ENCODE measurements at regions not wholly inside any gene's neighbourhood (a gene's known extent, or its start where the extent isn't known, plus 50 kb on each side); places are given as distances from the start of the nearest gene placed in this dataset.

DNA sequence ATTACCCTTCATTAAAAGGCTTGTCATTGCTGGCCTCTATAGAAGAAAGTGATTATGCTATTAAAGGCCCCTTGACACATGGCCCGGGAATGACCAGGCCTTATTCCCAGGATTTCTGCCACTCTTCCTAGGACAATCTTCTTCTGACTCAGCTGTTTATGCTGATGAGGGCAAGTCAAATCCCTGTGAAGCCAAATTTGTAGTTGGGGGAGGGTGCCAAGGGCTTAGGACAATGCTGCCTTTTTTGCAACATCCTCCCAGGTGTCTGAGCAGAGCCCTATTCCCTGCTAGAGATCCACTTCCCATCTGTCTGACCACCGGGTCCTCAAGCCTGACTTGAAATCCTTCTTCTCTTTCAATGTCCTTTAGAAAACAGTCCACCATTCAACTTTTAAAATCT is 230.7 kb upstream of the SRRM4 start:
- no peak for DNase-seq (ENCODE audit: low read depth)
- H3K4me3 ChIP-seq (ENCODE audit: low read length): no peak overlapping the region
- TF ChIP-seq, protein P1, sequence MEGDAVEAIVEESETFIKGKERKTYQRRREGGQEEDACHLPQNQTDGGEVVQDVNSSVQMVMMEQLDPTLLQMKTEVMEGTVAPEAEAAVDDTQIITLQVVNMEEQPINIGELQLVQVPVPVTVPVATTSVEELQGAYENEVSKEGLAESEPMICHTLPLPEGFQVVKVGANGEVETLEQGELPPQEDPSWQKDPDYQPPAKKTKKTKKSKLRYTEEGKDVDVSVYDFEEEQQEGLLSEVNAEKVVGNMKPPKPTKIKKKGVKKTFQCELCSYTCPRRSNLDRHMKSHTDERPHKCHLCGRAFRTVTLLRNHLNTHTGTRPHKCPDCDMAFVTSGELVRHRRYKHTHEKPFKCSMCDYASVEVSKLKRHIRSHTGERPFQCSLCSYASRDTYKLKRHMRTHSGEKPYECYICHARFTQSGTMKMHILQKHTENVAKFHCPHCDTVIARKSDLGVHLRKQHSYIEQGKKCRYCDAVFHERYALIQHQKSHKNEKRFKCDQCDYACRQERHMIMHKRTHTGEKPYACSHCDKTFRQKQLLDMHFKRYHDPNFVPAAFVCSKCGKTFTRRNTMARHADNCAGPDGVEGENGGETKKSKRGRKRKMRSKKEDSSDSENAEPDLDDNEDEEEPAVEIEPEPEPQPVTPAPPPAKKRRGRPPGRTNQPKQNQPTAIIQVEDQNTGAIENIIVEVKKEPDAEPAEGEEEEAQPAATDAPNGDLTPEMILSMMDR (conservative IDR thresholded peaks at IDR 0.05; ENCODE audit: low read length): no peak

DNA sequence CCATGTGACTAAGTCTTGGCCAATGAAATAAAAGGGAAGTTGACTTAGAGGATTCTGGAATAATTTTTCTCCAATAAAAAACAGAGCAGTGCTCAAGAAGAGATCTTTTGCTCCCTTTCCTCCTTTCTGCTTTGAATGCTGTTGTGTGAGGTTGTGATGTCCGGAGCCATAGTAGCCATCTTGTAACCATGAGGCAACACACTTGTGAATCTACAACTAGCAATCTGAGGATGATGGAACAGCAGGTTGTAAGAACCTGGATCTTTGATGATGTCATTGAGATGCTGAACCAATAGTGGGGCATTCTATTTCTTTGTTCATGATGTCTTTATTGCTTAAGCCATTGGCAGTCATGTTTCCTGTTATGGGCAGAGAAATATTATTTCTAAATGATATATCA is 230.0 kb upstream of the SRRM4 start:
- TF ChIP-seq, protein P1 (conservative IDR thresholded peaks at IDR 0.05; ENCODE audit: low read length): no peak
- no peak overlapping the region for H3K4me3 ChIP-seq (ENCODE audit: low read length)
- no peak for DNase-seq (ENCODE audit: low read depth)

DNA sequence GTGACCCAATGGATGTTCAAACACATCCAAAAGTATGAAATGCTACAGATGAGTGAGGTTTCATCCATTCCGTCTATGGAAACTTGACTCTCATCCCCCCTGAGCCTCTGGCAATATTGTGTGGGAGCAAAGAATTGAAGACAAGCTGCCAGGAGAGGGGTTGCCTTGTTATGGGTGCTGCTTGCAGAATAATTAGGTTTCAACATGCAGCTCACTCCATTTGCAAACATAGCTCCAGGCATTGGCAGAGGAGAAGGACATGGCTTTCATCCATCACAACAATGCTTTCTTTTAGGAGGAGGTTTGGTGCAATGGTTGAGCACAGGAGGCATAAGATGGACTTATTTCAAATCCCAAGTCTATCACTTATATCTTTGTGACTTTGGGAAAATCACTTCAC is 220.7 kb upstream of the SRRM4 start:
- TF ChIP-seq, protein P1 (conservative IDR thresholded peaks at IDR 0.05; ENCODE audit: low read length): no peak
- no peak for DNase-seq (ENCODE audit: low read depth)
- no peak overlapping the region for H3K4me3 ChIP-seq (ENCODE audit: low read length)

DNA sequence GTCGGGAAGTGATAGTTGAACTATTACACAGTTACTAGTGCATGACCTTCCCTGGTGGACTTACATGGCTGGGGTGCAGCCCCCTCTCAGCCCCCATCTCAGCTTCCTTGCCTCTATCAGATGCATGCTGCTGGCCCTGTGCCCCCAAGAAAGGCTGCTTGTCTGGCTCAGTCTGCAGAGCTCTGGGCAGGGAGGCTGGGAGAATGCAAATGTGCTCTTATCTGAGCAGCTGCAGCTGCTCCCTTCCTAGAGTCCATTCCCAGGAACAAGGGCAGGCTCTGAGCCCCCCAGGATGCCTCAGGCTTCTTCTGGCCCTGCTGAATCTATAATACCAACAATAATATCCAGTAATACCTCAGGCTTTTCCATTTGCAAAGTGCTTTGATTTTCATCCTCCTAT is 218.1 kb upstream of the SRRM4 start:
- TF ChIP-seq, protein P1 (conservative IDR thresholded peaks at IDR 0.05; ENCODE audit: low read length): no peak
- no peak for DNase-seq (ENCODE audit: low read depth)
- no peak overlapping the region for H3K4me3 ChIP-seq (ENCODE audit: low read length)

DNA sequence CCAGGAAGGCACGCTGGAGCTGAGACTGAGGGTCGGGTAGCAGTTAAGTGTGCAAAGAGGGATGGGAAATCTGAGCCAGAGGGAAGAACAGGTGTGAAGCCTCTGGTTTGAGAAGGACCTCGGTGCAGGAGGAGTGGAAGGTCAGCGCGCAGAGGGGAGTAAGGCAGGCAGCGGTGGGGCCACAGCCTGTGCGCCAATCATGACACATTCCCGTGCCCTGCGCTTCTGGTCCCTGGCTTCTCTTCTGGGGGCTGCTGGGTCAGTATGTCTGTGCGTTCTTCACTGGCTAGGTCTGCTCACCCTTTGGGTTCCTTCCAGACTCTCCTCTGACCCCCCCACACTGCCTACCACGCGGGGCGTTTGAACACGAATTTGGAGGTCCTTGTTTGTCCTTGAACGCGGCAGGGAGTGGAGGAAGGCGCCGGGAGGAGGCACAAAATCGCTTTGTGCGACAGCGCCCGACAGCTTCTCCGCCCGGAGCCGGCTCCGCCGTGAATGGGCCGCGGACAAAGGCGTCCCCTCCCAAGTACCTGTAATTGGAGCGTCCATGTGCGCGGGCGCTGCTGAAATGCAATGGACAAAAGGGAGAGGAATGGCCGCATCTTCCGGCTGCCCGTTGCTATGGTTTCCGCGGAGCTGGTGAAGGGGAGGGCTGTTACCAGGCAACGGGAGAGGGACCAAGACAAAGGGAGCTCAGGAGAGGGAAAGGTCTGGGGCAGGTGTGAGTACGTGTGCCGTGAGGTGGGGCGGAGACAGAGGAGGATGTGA is 207.2 kb upstream of the SRRM4 start:
- TF ChIP-seq, protein P1 (conservative IDR thresholded peaks at IDR 0.05; ENCODE audit: low read length): no peak
- DNase-seq (ENCODE audit: low read depth): no peak
- no peak overlapping the region for H3K4me3 ChIP-seq (ENCODE audit: low read length)

DNA sequence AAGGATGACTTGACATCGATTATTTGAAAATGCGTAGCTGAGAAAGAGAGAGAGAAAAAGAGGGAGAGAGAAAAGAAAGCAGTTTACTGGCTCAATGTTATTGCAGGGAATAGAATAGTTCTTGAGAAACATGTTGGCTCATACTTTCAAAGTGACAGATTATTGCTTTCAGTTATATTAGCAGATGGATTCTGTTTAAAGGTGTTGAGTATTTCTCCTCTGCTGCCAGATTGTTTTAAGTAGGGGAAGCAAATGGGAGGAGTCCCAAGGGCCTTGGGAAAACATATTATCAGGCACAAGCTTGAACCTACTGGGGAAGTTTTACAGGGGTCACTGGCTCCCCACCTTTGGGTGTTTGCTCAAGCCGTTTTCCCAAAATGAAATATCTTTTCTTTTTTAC is 203.8 kb upstream of the SRRM4 start:
- no peak for DNase-seq (ENCODE audit: low read depth)
- H3K4me3 ChIP-seq (ENCODE audit: low read length): no peak overlapping the region
- TF ChIP-seq, protein P1 (conservative IDR thresholded peaks at IDR 0.05; ENCODE audit: low read length): no peak

DNA sequence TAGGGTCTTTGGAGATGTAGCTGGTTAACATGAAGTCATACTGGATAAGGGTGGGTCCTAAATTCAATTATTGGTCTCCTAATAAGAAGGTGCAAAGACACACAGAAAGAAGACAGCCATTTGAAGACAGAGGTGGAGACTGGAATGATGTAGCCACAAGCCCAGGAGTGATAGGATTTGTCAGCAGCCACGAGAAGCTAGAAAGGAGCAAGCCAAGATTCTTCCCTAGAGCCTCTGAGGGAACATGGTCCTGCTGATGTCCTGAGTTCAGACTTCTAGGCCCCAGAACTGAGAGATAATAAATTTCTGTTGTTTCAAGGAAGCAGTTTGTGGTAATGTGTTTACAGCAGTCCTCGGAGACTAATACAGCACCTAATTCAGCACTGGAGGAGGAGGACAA is 203.3 kb upstream of the SRRM4 start:
- no peak overlapping the region for H3K4me3 ChIP-seq (ENCODE audit: low read length)
- no peak for DNase-seq (ENCODE audit: low read depth)
- TF ChIP-seq, protein P1 (conservative IDR thresholded peaks at IDR 0.05; ENCODE audit: low read length): no peak

Measured in AG10803 (cell line).